Breast epithelium (tissue), 4 donors: ENCODE measurements at regions not wholly inside any gene's neighbourhood (a gene's known extent, or its start where the extent isn't known, plus 50 kb on each side); places are given as distances from the start of the nearest gene placed in this dataset.

Source experiments
- DNase-seq, 2 donors: peaks; one replicate each; pipeline ENCODE4 v3.0.0-alpha.2; 2019; ENCODE audit warnings: low spot score in 2 of 2
- H3K27ac ChIP-seq, 2 donors: fragments of 200-600 bp; sonication (generic) in 1 of 2; one replicate each; pipeline ENCODE4 v1.5.1; 2016 to 2019; ENCODE audit warnings: mild to moderate bottlenecking in 1 of 2
- H3K27me3 ChIP-seq, 2 donors: fragments of 200-600 bp; sonication (generic) in 1 of 2; one replicate each; pipeline versions ENCODE4 v1.5.1 to v1.6.0; 2017 to 2019; ENCODE audit warnings: control low read depth in 1 of 2, mild to moderate bottlenecking in 1 of 2
- H3K36me3 ChIP-seq: fragments of 200-600 bp; one replicate; pipeline ENCODE4 v1.5.1; 2019
- H3K4me1 ChIP-seq, 2 donors: fragments of 200-600 bp; sonication (generic); one replicate each; pipeline ENCODE4 v1.5.1; 2016 to 2019; ENCODE audit warnings: control low read depth in 1 of 2
- H3K4me3 ChIP-seq, 3 donors: fragments of 200-600 bp; sonication (generic); 1 replicate in 2 of 3; 2 replicates in 1 of 3; pipeline ENCODE4 v1.5.1; 2016 to 2019; ENCODE audit warnings: mild to moderate bottlenecking in 3 of 3, moderate library complexity in 2 of 3
- H3K9me3 ChIP-seq, 2 donors: fragments of 200-600 bp; sonication (generic) in 1 of 2; one replicate each; pipeline ENCODE4 v1.5.1; 2016 to 2019; ENCODE audit warnings: control low read depth in 1 of 2
- POLR2A ChIP-seq: fragments of 450-650 bp; IDR thresholded peaks from one replicate; pipeline ENCODE4 v1.6.1; 2016; ENCODE audit warnings: antibody characterized with exemption, mild to moderate bottlenecking, moderate library complexity
- POLR2AphosphoS5 ChIP-seq, 3 donors: sonication (generic); formaldehyde crosslinking; IDR thresholded peaks; one replicate each; pipeline ENCODE4 v1.6.1; 2017; ENCODE audit warnings: antibody characterized with exemption in 3 of 3
- intact Hi-C: fragments of 100-400 bp; cut with DNase I; formaldehyde crosslinking; loops from one replicate; pipeline ENCODE4 v1.15.1; 2023; ENCODE audit warnings: low total_unique reads
- TF ChIP-seq, protein P1 (sequence below), 3 donors: fragments of 450-650 bp; IDR thresholded peaks; one replicate each; pipeline ENCODE4 v1.5.1; 2016 to 2017; ENCODE audit warnings: antibody characterized with exemption in 3 of 3, mild to moderate bottlenecking in 3 of 3, moderate library complexity in 3 of 3

- H3K36me3 ChIP-seq, result no peaks in the 10 kb centered on the region
- intact Hi-C loops, result loop anchor here (10.0 kb wide), 1 partner anchor 246 kb away; no protein-coding TSS in a partner anchor
- peak overlapping the region in 1 of 3 donors; percentile 36 for H3K4me3 ChIP-seq
- H3K4me1 ChIP-seq, result no peaks in the 10 kb centered on the region
- no peaks in the 10 kb centered on the region for H3K9me3 ChIP-seq
- H3K27me3 ChIP-seq, result no peaks in the 10 kb centered on the region
- DNase-seq, result no peak
- TF ChIP-seq POLR2A (no peak), POLR2AphosphoS5 (IDR thresholded peaks at IDR 0.05) (no peak)
- TF ChIP-seq, protein P1, sequence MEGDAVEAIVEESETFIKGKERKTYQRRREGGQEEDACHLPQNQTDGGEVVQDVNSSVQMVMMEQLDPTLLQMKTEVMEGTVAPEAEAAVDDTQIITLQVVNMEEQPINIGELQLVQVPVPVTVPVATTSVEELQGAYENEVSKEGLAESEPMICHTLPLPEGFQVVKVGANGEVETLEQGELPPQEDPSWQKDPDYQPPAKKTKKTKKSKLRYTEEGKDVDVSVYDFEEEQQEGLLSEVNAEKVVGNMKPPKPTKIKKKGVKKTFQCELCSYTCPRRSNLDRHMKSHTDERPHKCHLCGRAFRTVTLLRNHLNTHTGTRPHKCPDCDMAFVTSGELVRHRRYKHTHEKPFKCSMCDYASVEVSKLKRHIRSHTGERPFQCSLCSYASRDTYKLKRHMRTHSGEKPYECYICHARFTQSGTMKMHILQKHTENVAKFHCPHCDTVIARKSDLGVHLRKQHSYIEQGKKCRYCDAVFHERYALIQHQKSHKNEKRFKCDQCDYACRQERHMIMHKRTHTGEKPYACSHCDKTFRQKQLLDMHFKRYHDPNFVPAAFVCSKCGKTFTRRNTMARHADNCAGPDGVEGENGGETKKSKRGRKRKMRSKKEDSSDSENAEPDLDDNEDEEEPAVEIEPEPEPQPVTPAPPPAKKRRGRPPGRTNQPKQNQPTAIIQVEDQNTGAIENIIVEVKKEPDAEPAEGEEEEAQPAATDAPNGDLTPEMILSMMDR (IDR thresholded peaks at IDR 0.05), result no peak
- H3K27ac ChIP-seq, result peak overlapping the region in 1 of 2 donors; percentile 44
Measured at GRCh38 chr15:66850996-66851310, 148.9 kb downstream of the SMAD6 start.

DNA sequence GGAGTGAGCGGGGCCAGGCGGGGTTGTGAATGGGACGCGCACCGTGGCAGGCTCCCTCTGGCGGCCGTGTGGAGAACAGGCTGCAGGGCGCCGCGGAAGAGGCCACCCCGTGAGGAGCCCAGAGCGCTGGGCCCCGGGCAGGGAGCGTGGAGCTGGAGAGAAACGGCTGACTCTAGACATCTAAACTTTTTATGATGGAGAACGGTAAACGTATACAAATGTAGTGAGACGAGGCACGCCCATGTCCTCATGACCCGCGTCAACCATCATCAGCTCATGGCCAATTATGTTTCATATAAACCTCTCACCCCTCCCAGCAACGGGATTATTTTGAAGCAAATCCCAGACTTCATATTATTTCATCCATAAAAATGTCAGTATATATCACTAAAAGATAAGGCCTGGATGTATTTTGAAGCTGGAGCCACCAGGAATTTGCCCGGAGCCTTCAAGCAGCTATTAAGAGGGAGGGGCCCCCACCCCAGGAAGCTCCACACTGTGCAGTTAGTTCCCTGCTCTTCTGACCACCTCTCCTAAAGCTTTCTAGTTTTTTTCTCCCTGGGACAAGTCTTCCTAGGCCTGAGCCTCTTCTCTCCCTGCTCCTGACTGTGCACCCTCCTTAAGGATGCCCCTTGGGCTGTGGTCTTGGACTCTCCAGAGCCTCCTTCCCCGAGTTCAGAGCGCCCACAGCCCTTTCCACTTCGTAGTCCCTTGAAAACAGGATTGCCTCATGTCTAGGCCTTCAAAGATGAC, 149.5 kb downstream of the SMAD6 start:
- TF ChIP-seq POLR2A, result no peak
- TF ChIP-seq, protein P1 (IDR thresholded peaks at IDR 0.05), result peak; percentile 90 to 95 (median 93)
- TF ChIP-seq POLR2AphosphoS5 (IDR thresholded peaks at IDR 0.05), result peak; percentile 26 to 54 (median 32)
- Histone ChIP-seq H3K27ac (peak overlapping the region; percentile 6 to 44), H3K36me3 (no peaks in the 10 kb centered on the region), H3K4me3 (peak overlapping the region in 1 of 3 donors; percentile 36), H3K9me3 (no peaks in the 10 kb centered on the region), H3K27me3 (no peaks in the 10 kb centered on the region), H3K4me1 (no peaks in the 10 kb centered on the region)
- DNase-seq, result peak; percentile 70 to 86
- intact Hi-C loops, result loop anchor here (10.0 kb wide), 1 partner anchor 247 kb away; no protein-coding TSS in a partner anchor

- intact Hi-C loops, result loop anchor here (10.0 kb wide), 1 partner anchor 247 kb away; no protein-coding TSS in a partner anchor
- Histone ChIP-seq H3K27ac (peak overlapping the region in 1 of 2 donors; percentile 6), H3K27me3 (no peaks in the 10 kb centered on the region), H3K9me3 (no peaks in the 10 kb centered on the region), H3K4me1 (no peaks in the 10 kb centered on the region), H3K36me3 (no peaks in the 10 kb centered on the region), H3K4me3 (no peak overlapping the region)
- TF ChIP-seq, protein P1 (IDR thresholded peaks at IDR 0.05), result no peak
- no peak for TF ChIP-seq POLR2AphosphoS5 (IDR thresholded peaks at IDR 0.05)
- no peak for TF ChIP-seq POLR2A
- no peak for DNase-seq
Measured at GRCh38 chr15:66852064-66852905, 150.2 kb downstream of the SMAD6 start.

- no peaks in the 10 kb centered on the region for H3K36me3 ChIP-seq
- H3K4me3 ChIP-seq, result no peak overlapping the region
- intact Hi-C loops, result loop anchor here (10.0 kb wide), 1 partner anchor 249 kb away; no protein-coding TSS in a partner anchor
- H3K27ac ChIP-seq, result no peak overlapping the region
- DNase-seq, result no peak
- H3K9me3 ChIP-seq, result no peaks in the 10 kb centered on the region
- H3K4me1 ChIP-seq, result no peaks in the 10 kb centered on the region
- no peaks in the 10 kb centered on the region for H3K27me3 ChIP-seq
- TF ChIP-seq POLR2A, result no peak
- TF ChIP-seq POLR2AphosphoS5 (IDR thresholded peaks at IDR 0.05), result no peak
- TF ChIP-seq, protein P1 (IDR thresholded peaks at IDR 0.05), result no peak
Measured at GRCh38 chr15:66854012-66854965, 152.3 kb downstream of the SMAD6 start.
